ENCODE measurements at regions not wholly inside any gene's neighbourhood (a gene's known extent, or its start where the extent isn't known, plus 50 kb on each side); places are given as distances from the start of the nearest gene placed in this dataset.
A peak's percentile ranks its signal among the peaks of the same experiment; 100 is the strongest.

DNA sequence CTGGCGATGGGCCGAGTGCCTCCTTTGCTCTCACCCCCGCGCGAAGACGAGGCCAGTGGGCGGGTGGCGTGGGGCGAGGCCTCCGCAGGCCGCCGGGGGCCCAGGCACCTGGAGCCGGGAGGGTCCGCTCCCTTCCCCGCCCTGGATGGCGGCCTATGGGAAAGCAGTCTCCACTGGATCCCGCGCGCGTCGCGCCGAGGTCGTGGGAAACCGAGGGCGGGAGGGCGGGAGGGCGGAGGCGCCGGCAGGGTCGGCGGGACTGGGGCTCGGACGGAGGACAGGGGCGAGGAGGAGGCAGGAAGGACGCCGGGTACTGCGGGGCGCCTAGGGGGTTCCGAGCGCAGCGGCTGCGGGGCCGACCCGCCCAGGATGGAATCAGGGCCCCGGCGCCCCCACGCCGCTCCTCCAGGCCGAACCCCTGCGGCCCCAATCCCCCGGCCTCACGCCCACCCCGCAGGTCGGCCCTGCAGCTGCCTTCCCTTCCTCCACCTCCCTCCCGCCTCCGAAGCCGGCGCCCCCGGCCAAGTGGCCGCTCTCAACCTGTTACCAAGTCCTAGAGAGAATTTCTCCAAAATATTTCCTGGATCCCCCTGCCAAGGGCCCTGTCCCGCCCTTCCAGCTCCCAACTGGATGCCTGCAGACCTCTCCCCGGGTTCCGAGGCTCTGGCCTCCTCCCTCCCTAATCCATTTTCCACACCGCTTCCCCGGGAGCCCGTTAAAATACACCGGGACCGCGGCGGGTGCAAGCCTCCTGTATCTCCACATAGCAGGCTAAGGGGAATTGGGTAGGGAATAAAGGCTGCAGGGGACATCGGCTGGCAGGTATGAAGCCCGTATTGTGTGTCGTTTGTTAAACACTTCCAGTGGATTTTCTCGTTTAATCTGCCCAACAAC lies 146.3 kb downstream of the ERCC6L2 start:
- H3K9me3 ChIP-seq (ENCODE audit: low read length) = no peaks in the 10 kb centered on the region
- H3K79me2 ChIP-seq (replicated peaks; ENCODE audit: insufficient read depth, low read length) = no peaks in the 10 kb centered on the region
- no peak overlapping the region for H3K27ac ChIP-seq (ENCODE audit: low read length)
- H3K4me3 ChIP-seq (ENCODE audit: low read length) = peak overlapping the region; percentile 72
- peak; percentile 34 for TF ChIP-seq EZH2 (IDR thresholded peaks at IDR 0.05; ENCODE audit: borderline replicate concordance, insufficient read depth, low read length, poor library complexity, severe bottlenecking)
- TF ChIP-seq, protein P1, sequence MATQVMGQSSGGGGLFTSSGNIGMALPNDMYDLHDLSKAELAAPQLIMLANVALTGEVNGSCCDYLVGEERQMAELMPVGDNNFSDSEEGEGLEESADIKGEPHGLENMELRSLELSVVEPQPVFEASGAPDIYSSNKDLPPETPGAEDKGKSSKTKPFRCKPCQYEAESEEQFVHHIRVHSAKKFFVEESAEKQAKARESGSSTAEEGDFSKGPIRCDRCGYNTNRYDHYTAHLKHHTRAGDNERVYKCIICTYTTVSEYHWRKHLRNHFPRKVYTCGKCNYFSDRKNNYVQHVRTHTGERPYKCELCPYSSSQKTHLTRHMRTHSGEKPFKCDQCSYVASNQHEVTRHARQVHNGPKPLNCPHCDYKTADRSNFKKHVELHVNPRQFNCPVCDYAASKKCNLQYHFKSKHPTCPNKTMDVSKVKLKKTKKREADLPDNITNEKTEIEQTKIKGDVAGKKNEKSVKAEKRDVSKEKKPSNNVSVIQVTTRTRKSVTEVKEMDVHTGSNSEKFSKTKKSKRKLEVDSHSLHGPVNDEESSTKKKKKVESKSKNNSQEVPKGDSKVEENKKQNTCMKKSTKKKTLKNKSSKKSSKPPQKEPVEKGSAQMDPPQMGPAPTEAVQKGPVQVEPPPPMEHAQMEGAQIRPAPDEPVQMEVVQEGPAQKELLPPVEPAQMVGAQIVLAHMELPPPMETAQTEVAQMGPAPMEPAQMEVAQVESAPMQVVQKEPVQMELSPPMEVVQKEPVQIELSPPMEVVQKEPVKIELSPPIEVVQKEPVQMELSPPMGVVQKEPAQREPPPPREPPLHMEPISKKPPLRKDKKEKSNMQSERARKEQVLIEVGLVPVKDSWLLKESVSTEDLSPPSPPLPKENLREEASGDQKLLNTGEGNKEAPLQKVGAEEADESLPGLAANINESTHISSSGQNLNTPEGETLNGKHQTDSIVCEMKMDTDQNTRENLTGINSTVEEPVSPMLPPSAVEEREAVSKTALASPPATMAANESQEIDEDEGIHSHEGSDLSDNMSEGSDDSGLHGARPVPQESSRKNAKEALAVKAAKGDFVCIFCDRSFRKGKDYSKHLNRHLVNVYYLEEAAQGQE (IDR thresholded peaks at IDR 0.05; ENCODE audit: borderline replicate concordance) = no peak
- peak overlapping the region; percentile 53 for H3K9ac ChIP-seq (ENCODE audit: low read length)
- no peaks in the 10 kb centered on the region for H3F3A ChIP-seq (ENCODE audit: insufficient read depth, low read length, poor library complexity, severe bottlenecking)
- H3K27me3 ChIP-seq (ENCODE audit: insufficient read depth, low read depth, low read length) = peaks cover 58% of the 10 kb centered on the region
- H2AFZ ChIP-seq (ENCODE audit: low read depth, low read length) = no peak overlapping the region
- H3K9me2 ChIP-seq (ENCODE audit: insufficient read depth, low read length) = no peaks in the 10 kb centered on the region
- H4K20me1 ChIP-seq (ENCODE audit: insufficient read depth) = no peaks in the 10 kb centered on the region
- H3K4me2 ChIP-seq (ENCODE audit: low read length) = peak overlapping the region; percentile 30
- no peaks in the 10 kb centered on the region for H3K36me3 ChIP-seq (ENCODE audit: insufficient read depth, low read length)

DNA sequence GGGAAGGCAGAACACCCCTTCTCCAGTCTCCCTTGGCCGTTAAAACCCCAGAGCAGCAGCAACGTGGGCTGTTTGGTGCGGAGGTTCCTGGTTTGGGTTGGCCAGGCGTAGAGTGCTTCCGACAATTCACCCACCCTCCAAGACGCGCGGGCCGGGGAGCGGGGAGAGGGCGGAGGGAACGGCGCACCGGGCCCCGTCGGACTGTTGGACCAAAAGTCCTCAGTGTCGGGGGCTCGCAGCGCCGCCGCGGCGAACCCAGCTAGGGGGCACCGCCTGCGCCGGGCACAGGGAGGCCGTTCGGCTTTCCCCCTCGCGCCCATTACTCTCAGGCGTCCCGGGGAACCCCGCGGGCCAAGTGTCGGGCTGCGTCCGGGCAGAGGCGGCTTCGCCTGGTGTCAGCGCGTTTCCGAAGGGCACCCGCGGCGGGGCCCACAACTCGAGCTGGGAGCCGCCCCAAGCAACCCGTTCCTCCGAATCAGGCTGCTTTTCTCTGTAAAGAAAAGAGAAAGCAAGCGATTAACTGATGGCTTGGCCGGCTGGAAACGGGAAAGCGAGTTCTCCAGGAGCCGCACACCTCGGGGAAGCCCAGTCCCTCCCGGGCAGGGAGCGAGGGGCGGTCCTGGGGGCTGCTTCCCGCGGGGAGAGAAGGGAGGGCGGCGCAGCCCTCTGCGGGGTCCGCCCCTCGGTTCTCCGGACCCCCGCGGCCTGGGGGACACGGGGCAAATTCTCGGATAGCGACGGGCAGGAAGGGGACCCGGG lies 145.5 kb downstream of the ERCC6L2 start:
- peaks cover 50% of the 10 kb centered on the region for H3K27me3 ChIP-seq (ENCODE audit: insufficient read depth, low read depth, low read length)
- no peaks in the 10 kb centered on the region for H3K9me2 ChIP-seq (ENCODE audit: insufficient read depth, low read length)
- H3K4me2 ChIP-seq (ENCODE audit: low read length) = peak overlapping the region; percentile 30
- no peak for TF ChIP-seq TAF1 (IDR thresholded peaks at IDR 0.05; ENCODE audit: low read depth)
- peak; percentile 60 for TF ChIP-seq EZH2 (IDR thresholded peaks at IDR 0.05; ENCODE audit: borderline replicate concordance, insufficient read depth, low read length, poor library complexity, severe bottlenecking)
- H3K36me3 ChIP-seq (ENCODE audit: insufficient read depth, low read length) = no peaks in the 10 kb centered on the region
- peak overlapping the region; percentile 53 for H3K9ac ChIP-seq (ENCODE audit: low read length)
- H3K27ac ChIP-seq (ENCODE audit: low read length) = no peak overlapping the region
- no peaks in the 10 kb centered on the region for H3K79me2 ChIP-seq (replicated peaks; ENCODE audit: insufficient read depth, low read length)
- H3K9me3 ChIP-seq (ENCODE audit: low read length) = no peaks in the 10 kb centered on the region
- H3F3A ChIP-seq (ENCODE audit: insufficient read depth, low read length, poor library complexity, severe bottlenecking) = no peaks in the 10 kb centered on the region
- no peaks in the 10 kb centered on the region for H4K20me1 ChIP-seq (ENCODE audit: insufficient read depth)
- H3K4me3 ChIP-seq (ENCODE audit: low read length) = peak overlapping the region; percentile 72
- no peak overlapping the region for H2AFZ ChIP-seq (ENCODE audit: low read depth, low read length)

DNA sequence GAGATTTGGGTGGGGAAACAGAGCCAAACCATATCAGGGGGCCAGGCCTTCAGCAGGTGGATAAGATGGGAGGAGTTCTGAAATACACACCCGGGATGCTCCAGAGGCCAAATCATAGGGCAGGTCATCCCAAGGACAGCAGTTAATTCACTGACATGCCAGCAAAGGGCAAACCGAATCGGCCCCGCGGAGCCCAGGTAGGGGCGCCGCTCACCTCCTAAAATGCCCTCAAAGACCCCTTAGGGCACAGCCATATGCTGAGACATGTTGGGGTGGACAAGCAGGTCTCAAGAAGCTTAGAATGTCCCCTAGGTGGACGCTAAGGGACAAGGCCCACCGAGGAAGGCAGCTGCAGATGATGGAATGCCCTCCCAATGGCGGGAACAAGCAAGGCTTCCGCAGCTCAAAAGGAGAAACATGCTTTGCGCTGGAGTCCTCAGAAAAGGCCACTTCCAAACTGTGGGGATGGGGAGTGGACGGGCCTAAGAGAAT lies 144.9 kb downstream of the ERCC6L2 start:
- Histone ChIP-seq H3K27me3 (ENCODE audit: insufficient read depth, low read depth, low read length) (peaks cover 48% of the 10 kb centered on the region), H2AFZ (ENCODE audit: low read depth, low read length) (no peak overlapping the region), H3K4me2 (ENCODE audit: low read length) (no peak overlapping the region), H3K27ac (ENCODE audit: low read length) (no peak overlapping the region), H3K79me2 (replicated peaks; ENCODE audit: insufficient read depth, low read length) (no peaks in the 10 kb centered on the region), H3K9me3 (ENCODE audit: low read length) (no peaks in the 10 kb centered on the region), H4K20me1 (ENCODE audit: insufficient read depth) (no peaks in the 10 kb centered on the region), H3K9ac (ENCODE audit: low read length) (no peak overlapping the region), H3F3A (ENCODE audit: insufficient read depth, low read length, poor library complexity, severe bottlenecking) (no peaks in the 10 kb centered on the region), H3K36me3 (ENCODE audit: insufficient read depth, low read length) (no peaks in the 10 kb centered on the region), H3K4me3 (ENCODE audit: low read length) (peak overlapping the region; percentile 72), H3K9me2 (ENCODE audit: insufficient read depth, low read length) (no peaks in the 10 kb centered on the region)
- TF ChIP-seq EP300 (conservative IDR thresholded peaks at IDR 0.05; ENCODE audit: poor library complexity, severe bottlenecking) = no peak
- TF ChIP-seq TAF1 (IDR thresholded peaks at IDR 0.05; ENCODE audit: low read depth) = no peak
- no peak for TF ChIP-seq RAD21 (conservative IDR thresholded peaks at IDR 0.05)
- TF ChIP-seq EZH2 (IDR thresholded peaks at IDR 0.05; ENCODE audit: borderline replicate concordance, insufficient read depth, low read length, poor library complexity, severe bottlenecking) = no peak
- TF ChIP-seq MXI1 (conservative IDR thresholded peaks at IDR 0.05; ENCODE audit: poor library complexity, severe bottlenecking) = no peak
- no peak for TF ChIP-seq SMC3 (conservative IDR thresholded peaks at IDR 0.05; ENCODE audit: poor library complexity)
- TF ChIP-seq, protein P1 (IDR thresholded peaks at IDR 0.05; ENCODE audit: borderline replicate concordance) = no peak
- TF ChIP-seq, protein P2, sequence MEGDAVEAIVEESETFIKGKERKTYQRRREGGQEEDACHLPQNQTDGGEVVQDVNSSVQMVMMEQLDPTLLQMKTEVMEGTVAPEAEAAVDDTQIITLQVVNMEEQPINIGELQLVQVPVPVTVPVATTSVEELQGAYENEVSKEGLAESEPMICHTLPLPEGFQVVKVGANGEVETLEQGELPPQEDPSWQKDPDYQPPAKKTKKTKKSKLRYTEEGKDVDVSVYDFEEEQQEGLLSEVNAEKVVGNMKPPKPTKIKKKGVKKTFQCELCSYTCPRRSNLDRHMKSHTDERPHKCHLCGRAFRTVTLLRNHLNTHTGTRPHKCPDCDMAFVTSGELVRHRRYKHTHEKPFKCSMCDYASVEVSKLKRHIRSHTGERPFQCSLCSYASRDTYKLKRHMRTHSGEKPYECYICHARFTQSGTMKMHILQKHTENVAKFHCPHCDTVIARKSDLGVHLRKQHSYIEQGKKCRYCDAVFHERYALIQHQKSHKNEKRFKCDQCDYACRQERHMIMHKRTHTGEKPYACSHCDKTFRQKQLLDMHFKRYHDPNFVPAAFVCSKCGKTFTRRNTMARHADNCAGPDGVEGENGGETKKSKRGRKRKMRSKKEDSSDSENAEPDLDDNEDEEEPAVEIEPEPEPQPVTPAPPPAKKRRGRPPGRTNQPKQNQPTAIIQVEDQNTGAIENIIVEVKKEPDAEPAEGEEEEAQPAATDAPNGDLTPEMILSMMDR (IDR thresholded peaks at IDR 0.05; ENCODE audit: poor library complexity, severe bottlenecking) = no peak
- no peak for TF ChIP-seq POLR2AphosphoS5 (IDR thresholded peaks at IDR 0.05)

Measured in neural cell (in vitro differentiated cells).